KMS-11 (cell line): ENCODE measurements at regions not wholly inside any gene's neighbourhood (a gene's known extent, or its start where the extent isn't known, plus 50 kb on each side); places are given as distances from the start of the nearest gene placed in this dataset.

Experiments
- H2AFZ ChIP-seq: fragments of 200-600 bp; sonication (generic); 2 replicates; pipeline ENCODE4 v1.6.1; 2016; ENCODE audit warnings: antibody characterized with exemption, mixed run types, low read depth
- H3K27ac ChIP-seq: fragments of 200-600 bp; sonication (generic); 2 replicates; pipeline ENCODE4 v1.6.1; 2016; ENCODE audit warnings: mild to moderate bottlenecking, mixed run types
- H3K27me3 ChIP-seq: fragments of 200-600 bp; sonication (generic); 2 replicates; pipeline ENCODE4 v1.6.1; 2017; ENCODE audit warnings: mild to moderate bottlenecking, low read depth, mixed run types, moderate library complexity; ENCODE audit not compliant: insufficient read depth
- H3K36me3 ChIP-seq: fragments of 200-600 bp; sonication (generic); 2 replicates; pipeline ENCODE4 v1.6.1; 2017; ENCODE audit warnings: mild to moderate bottlenecking, mixed run types; ENCODE audit not compliant: insufficient read depth
- H3K4me1 ChIP-seq: fragments of 200-600 bp; sonication (generic); 2 replicates; pipeline ENCODE4 v1.6.1; 2016; ENCODE audit warnings: mild to moderate bottlenecking, low read depth, mixed run types; ENCODE audit not compliant: poor library complexity, severe bottlenecking
- H3K4me2 ChIP-seq: fragments of 200-600 bp; sonication (generic); 2 replicates; pipeline ENCODE4 v1.7.0; 2016; ENCODE audit warnings: mild to moderate bottlenecking, mixed run types
- H3K4me3 ChIP-seq: fragments of 200-600 bp; sonication (generic); IDR thresholded peaks from 2 replicates; pipeline ENCODE4 v1.6.1; 2017; ENCODE audit warnings: low read depth, low read length, mixed read lengths; ENCODE audit not compliant: insufficient read depth
- H3K79me2 ChIP-seq: fragments of 200-600 bp; sonication (generic); 2 replicates; pipeline ENCODE4 v1.6.1; 2016; ENCODE audit warnings: low read depth, mixed run types; ENCODE audit not compliant: insufficient read depth
- H3K9ac ChIP-seq: fragments of 200-600 bp; sonication (generic); 2 replicates; pipeline ENCODE4 v1.6.1; 2016; ENCODE audit warnings: mild to moderate bottlenecking, mixed run types
- H4K20me1 ChIP-seq: fragments of 200-600 bp; sonication (generic); 2 replicates; pipeline ENCODE4 v1.6.1; 2016; ENCODE audit warnings: mild to moderate bottlenecking, mixed run types; ENCODE audit not compliant: insufficient read depth
- TF ChIP-seq, protein P1 (sequence below): fragments of 200-600 bp; sonication (generic); conservative IDR thresholded peaks from 2 replicates; pipeline ENCODE4 v1.6.1; 2017; ENCODE audit warnings: low read depth, mild to moderate bottlenecking, antibody characterized with exemption, low read length, moderate library complexity, mixed read lengths

DNA sequence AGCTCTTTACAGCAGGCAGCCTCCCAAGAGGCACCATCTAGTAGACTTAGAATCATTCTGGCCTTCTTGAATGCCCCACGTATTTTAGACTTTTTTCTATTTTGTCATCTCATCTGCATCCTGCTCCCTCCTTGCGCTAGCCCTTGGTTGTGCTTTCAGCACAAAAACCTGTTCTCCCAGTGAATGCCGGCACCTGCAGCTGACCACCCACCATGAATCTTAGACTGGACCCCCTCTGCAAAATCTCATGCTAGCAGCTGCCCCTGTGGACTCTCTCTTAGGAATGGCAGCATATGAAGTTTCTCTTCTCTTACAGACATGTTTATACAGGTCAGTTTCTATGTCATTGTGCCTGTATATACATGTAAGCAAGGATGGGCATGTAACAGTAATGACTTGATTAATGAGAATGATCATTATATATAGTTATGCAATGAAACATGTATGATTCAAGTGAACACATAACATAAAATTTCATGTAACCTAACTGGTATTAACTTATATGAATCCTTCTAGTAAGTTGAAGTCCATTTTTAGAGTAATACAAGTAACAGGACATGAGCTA lies 159.8 kb downstream of the SUCLG1 start:
- no peak overlapping the region for H3K27ac ChIP-seq
- H3K9ac ChIP-seq = no peak overlapping the region
- no peaks in the 10 kb centered on the region for H4K20me1 ChIP-seq
- no peaks in the 10 kb centered on the region for H3K27me3 ChIP-seq
- H2AFZ ChIP-seq = no peak overlapping the region
- H3K4me3 ChIP-seq = no peak overlapping the region
- TF ChIP-seq, protein P1, sequence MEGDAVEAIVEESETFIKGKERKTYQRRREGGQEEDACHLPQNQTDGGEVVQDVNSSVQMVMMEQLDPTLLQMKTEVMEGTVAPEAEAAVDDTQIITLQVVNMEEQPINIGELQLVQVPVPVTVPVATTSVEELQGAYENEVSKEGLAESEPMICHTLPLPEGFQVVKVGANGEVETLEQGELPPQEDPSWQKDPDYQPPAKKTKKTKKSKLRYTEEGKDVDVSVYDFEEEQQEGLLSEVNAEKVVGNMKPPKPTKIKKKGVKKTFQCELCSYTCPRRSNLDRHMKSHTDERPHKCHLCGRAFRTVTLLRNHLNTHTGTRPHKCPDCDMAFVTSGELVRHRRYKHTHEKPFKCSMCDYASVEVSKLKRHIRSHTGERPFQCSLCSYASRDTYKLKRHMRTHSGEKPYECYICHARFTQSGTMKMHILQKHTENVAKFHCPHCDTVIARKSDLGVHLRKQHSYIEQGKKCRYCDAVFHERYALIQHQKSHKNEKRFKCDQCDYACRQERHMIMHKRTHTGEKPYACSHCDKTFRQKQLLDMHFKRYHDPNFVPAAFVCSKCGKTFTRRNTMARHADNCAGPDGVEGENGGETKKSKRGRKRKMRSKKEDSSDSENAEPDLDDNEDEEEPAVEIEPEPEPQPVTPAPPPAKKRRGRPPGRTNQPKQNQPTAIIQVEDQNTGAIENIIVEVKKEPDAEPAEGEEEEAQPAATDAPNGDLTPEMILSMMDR = no peak
- H3K4me1 ChIP-seq = no peaks in the 10 kb centered on the region
- H3K4me2 ChIP-seq = no peak overlapping the region
- H3K36me3 ChIP-seq = no peaks in the 10 kb centered on the region
- H3K79me2 ChIP-seq = no peaks in the 10 kb centered on the region

DNA sequence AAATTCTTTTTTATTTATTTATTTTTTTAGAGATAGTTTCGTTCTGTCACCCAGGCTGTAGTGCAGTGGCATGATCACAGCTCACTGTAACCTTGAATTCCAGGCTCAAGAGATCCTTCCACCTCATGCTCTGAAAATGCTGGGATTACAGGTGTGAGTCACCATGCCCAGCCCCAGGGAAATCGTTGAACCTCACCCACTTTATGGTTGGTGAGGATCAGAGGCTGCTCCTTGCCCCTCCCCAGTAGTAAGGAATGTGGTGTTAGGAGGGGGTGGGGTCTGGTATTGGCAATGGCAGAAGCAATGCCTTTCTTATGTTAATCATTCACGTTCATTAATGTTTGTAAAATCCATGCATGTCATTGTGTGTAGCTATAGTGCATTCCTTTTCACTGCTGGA lies 161.9 kb downstream of the SUCLG1 start:
- H3K4me2 ChIP-seq = no peak overlapping the region
- H3K4me3 ChIP-seq = no peak overlapping the region
- no peaks in the 10 kb centered on the region for H3K4me1 ChIP-seq
- H4K20me1 ChIP-seq = no peaks in the 10 kb centered on the region
- no peak overlapping the region for H3K27ac ChIP-seq
- TF ChIP-seq, protein P1 = no peak
- H3K9ac ChIP-seq = no peak overlapping the region
- no peaks in the 10 kb centered on the region for H3K79me2 ChIP-seq
- no peaks in the 10 kb centered on the region for H3K36me3 ChIP-seq
- H3K27me3 ChIP-seq = no peaks in the 10 kb centered on the region
- no peak overlapping the region for H2AFZ ChIP-seq

DNA sequence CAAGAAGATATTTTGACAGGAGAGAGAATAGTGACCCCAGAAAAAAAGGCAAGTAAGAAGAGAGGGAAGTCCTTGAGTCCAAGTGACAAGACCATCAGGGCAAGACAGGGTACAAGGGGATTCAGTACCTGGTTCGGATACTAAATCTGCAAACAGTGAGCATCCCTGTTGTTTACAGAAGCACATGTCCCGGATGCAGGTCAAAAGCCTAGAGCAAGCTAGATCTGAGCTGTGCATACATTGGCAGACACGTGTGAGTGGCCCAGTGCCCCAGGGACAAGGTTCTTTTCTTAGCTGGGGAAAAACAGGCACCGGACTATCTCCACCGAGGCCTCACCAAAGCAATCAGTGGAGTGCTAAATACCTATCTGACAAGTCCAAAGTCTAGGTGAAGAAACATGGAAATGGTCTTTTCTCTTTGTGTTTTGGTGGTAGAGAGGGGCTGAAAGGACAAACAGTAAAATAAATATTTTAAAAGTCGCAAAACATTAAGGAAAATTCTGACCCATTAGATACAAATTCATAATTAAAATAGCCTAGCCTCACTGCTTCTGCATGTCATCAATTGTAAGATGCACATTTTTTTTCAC lies 165.2 kb downstream of the SUCLG1 start:
- Histone ChIP-seq H3K27ac (no peak overlapping the region), H3K9ac (no peak overlapping the region), H3K4me2 (no peak overlapping the region)

GRCh38 chr2:84292545-84292944 lies 166.5 kb downstream of the SUCLG1 start:
- Histone ChIP-seq H3K27me3 (no peaks in the 10 kb centered on the region), H3K4me1 (no peaks in the 10 kb centered on the region), H4K20me1 (no peaks in the 10 kb centered on the region), H3K36me3 (no peaks in the 10 kb centered on the region), H3K79me2 (no peaks in the 10 kb centered on the region), H3K4me3 (no peak overlapping the region), H3K27ac (no peak overlapping the region), H2AFZ (no peak overlapping the region), H3K9ac (no peak overlapping the region), H3K4me2 (no peak overlapping the region)
- TF ChIP-seq, protein P1 = no peak

More for the DNA sequence above, 165.2 kb downstream of the SUCLG1 start:
- TF ChIP-seq, protein P1 = no peak
- Histone ChIP-seq H3K4me3 (no peak overlapping the region), H4K20me1 (no peaks in the 10 kb centered on the region), H2AFZ (no peak overlapping the region), H3K27me3 (no peaks in the 10 kb centered on the region), H3K4me1 (no peaks in the 10 kb centered on the region), H3K79me2 (no peaks in the 10 kb centered on the region), H3K36me3 (no peaks in the 10 kb centered on the region)
